ENCODE measurements at regions not wholly inside any gene's neighbourhood (a gene's known extent, or its start where the extent isn't known, plus 50 kb on each side); places are given as distances from the start of the nearest gene placed in this dataset.
"Not testable (repeated sequence)": the region's sequence is repeated elsewhere in the genome, so short reads cannot be mapped to it uniquely, and the experiment has no call there.

GRCh38 chr18:34322365-34323289 is 97.9 kb upstream of the NOL4 start:
- H3K9me3 Mint-ChIP-seq = peaks cover 0 to 7% (median 0%) of the 10 kb centered on the region in 7 donors
- ATAC-seq (ENCODE audit: low read depth in 2 of 2) (no peak), DNase-seq (no peak)
- H3K27ac Mint-ChIP-seq = no peak overlapping the region
- H3K4me1 Mint-ChIP-seq = no peaks in the 10 kb centered on the region
- no peaks in the 10 kb centered on the region for H3K36me3 Mint-ChIP-seq
- peaks cover 0 to 4% (median 0%) of the 10 kb centered on the region in 3 donors for H3K27me3 Mint-ChIP-seq
- no peak overlapping the region for H3K4me3 Mint-ChIP-seq

GRCh38 chr18:34329840-34330239 is 105.1 kb upstream of the NOL4 start:
- DNase-seq (no peak), ATAC-seq (ENCODE audit: low read depth in 2 of 2) (no peak)
- Mint-ChIP-seq H3K27ac (no peak overlapping the region), H3K4me3 (no peak overlapping the region), H3K9me3 (peaks cover 0 to 13% (median 2%) of the 10 kb centered on the region in 7 donors), H3K36me3 (no peaks in the 10 kb centered on the region), H3K27me3 (no peaks in the 10 kb centered on the region), H3K4me1 (no peaks in the 10 kb centered on the region)

GRCh38 chr18:34330308-34330707 is 105.6 kb upstream of the NOL4 start:
- ATAC-seq (ENCODE audit: low read depth in 2 of 2) (no peak), DNase-seq (no peak)
- H3K9me3 Mint-ChIP-seq = peaks cover 0 to 13% (median 2%) of the 10 kb centered on the region in 7 donors
- no peaks in the 10 kb centered on the region for H3K4me1 Mint-ChIP-seq
- no peak overlapping the region for H3K27ac Mint-ChIP-seq
- H3K36me3 Mint-ChIP-seq = no peaks in the 10 kb centered on the region
- H3K4me3 Mint-ChIP-seq = no peak overlapping the region
- H3K27me3 Mint-ChIP-seq = no peaks in the 10 kb centered on the region

GRCh38 chr18:34330907-34331306 is 106.2 kb upstream of the NOL4 start:
- not testable (repeated sequence) for DNase-seq; H3K36me3 Mint-ChIP-seq; H3K27me3 Mint-ChIP-seq; H3K9me3 Mint-ChIP-seq; ATAC-seq (ENCODE audit: low read depth in 2 of 2); H3K27ac Mint-ChIP-seq; H3K4me1 Mint-ChIP-seq
- H3K4me3 Mint-ChIP-seq = peak overlapping the region in 1 of 8 donors; percentile 9

- not testable (repeated sequence) for ATAC-seq (ENCODE audit: low read depth in 2 of 2); H3K36me3 Mint-ChIP-seq; H3K27ac Mint-ChIP-seq; H3K4me3 Mint-ChIP-seq; H3K27me3 Mint-ChIP-seq; H3K4me1 Mint-ChIP-seq; H3K9me3 Mint-ChIP-seq; DNase-seq
Measured at GRCh38 chr18:34331343-34331742, 106.6 kb upstream of the NOL4 start.

GRCh38 chr18:34339155-34339554 is 114.4 kb upstream of the NOL4 start:
- Mint-ChIP-seq H3K36me3 (no peaks in the 10 kb centered on the region), H3K4me1 (no peaks in the 10 kb centered on the region), H3K9me3 (peaks cover 0 to 10% (median 0%) of the 10 kb centered on the region in 7 donors), H3K4me3 (no peak overlapping the region), H3K27ac (peak overlapping the region in 1 of 6 donors; percentile 11), H3K27me3 (no peaks in the 10 kb centered on the region)
- DNase-seq = no peak
- ATAC-seq (ENCODE audit: low read depth in 2 of 2) = no peak

GRCh38 chr18:34342960-34343359 is 118.2 kb upstream of the NOL4 start:
- ATAC-seq (ENCODE audit: low read depth in 2 of 2) (no peak), DNase-seq (no peak)
- Mint-ChIP-seq H3K27ac (no peak overlapping the region), H3K9me3 (peaks cover 0 to 10% (median 2%) of the 10 kb centered on the region in 7 donors), H3K4me1 (no peaks in the 10 kb centered on the region), H3K27me3 (no peaks in the 10 kb centered on the region), H3K36me3 (no peaks in the 10 kb centered on the region), H3K4me3 (no peak overlapping the region)

GRCh38 chr18:34345738-34346137 is 121.0 kb upstream of the NOL4 start:
- ATAC-seq (ENCODE audit: low read depth in 2 of 2) (no peak), DNase-seq (no peak)
- Mint-ChIP-seq H3K4me3 (no peak overlapping the region), H3K27ac (no peak overlapping the region), H3K4me1 (no peaks in the 10 kb centered on the region), H3K36me3 (no peaks in the 10 kb centered on the region), H3K9me3 (peaks cover 0 to 9% (median 3%) of the 10 kb centered on the region in 7 donors), H3K27me3 (no peaks in the 10 kb centered on the region)

- DNase-seq (no peak), ATAC-seq (ENCODE audit: low read depth in 2 of 2) (no peak)
- no peaks in the 10 kb centered on the region for H3K27me3 Mint-ChIP-seq
- peaks cover 0 to 7% (median 0%) of the 10 kb centered on the region in 7 donors for H3K9me3 Mint-ChIP-seq
- no peaks in the 10 kb centered on the region for H3K36me3 Mint-ChIP-seq
- H3K27ac Mint-ChIP-seq = no peak overlapping the region
- H3K4me1 Mint-ChIP-seq = no peaks in the 10 kb centered on the region
- no peak overlapping the region for H3K4me3 Mint-ChIP-seq
Measured at GRCh38 chr18:34350778-34351177, 126.1 kb upstream of the NOL4 start.

- DNase-seq (no peak), ATAC-seq (ENCODE audit: low read depth in 2 of 2) (no peak)
- no peaks in the 10 kb centered on the region for H3K27me3 Mint-ChIP-seq
- no peaks in the 10 kb centered on the region for H3K4me1 Mint-ChIP-seq
- no peak overlapping the region for H3K4me3 Mint-ChIP-seq
- H3K36me3 Mint-ChIP-seq = no peaks in the 10 kb centered on the region
- H3K9me3 Mint-ChIP-seq = peaks cover 0 to 10% (median 0%) of the 10 kb centered on the region in 7 donors
- no peak overlapping the region for H3K27ac Mint-ChIP-seq
Measured at GRCh38 chr18:34352385-34353163, 127.9 kb upstream of the NOL4 start.

GRCh38 chr18:34354351-34354750 is 129.6 kb upstream of the NOL4 start:
- DNase-seq (no peak), ATAC-seq (ENCODE audit: low read depth in 2 of 2) (no peak)
- H3K27me3 Mint-ChIP-seq = no peaks in the 10 kb centered on the region
- no peaks in the 10 kb centered on the region for H3K36me3 Mint-ChIP-seq
- no peak overlapping the region for H3K27ac Mint-ChIP-seq
- no peak overlapping the region for H3K4me3 Mint-ChIP-seq
- H3K9me3 Mint-ChIP-seq = peaks cover 0 to 10% (median 5%) of the 10 kb centered on the region in 7 donors
- no peaks in the 10 kb centered on the region for H3K4me1 Mint-ChIP-seq

GRCh38 chr18:34357944-34358580 is 133.3 kb upstream of the NOL4 start:
- no peaks in the 10 kb centered on the region for H3K27me3 Mint-ChIP-seq
- no peak for ATAC-seq (ENCODE audit: low read depth in 2 of 2)
- no peak for DNase-seq
- H3K27ac Mint-ChIP-seq = no peak overlapping the region
- H3K9me3 Mint-ChIP-seq = peaks cover 0 to 8% (median 4%) of the 10 kb centered on the region in 7 donors
- H3K4me3 Mint-ChIP-seq = no peak overlapping the region
- no peaks in the 10 kb centered on the region for H3K4me1 Mint-ChIP-seq
- H3K36me3 Mint-ChIP-seq = no peaks in the 10 kb centered on the region

- no peaks in the 10 kb centered on the region for H3K4me1 Mint-ChIP-seq
- no peak overlapping the region for H3K4me3 Mint-ChIP-seq
- no peaks in the 10 kb centered on the region for H3K36me3 Mint-ChIP-seq
- ATAC-seq (ENCODE audit: low read depth in 2 of 2) (no peak), DNase-seq (no peak)
- H3K27me3 Mint-ChIP-seq = no peaks in the 10 kb centered on the region
- H3K9me3 Mint-ChIP-seq = peaks cover 0 to 8% (median 4%) of the 10 kb centered on the region in 7 donors
- no peak overlapping the region for H3K27ac Mint-ChIP-seq
Measured at GRCh38 chr18:34358923-34359322, 134.2 kb upstream of the NOL4 start.
